ENCODE measurements at regions not wholly inside any gene's neighbourhood (a gene's known extent, or its start where the extent isn't known, plus 50 kb on each side); places are given as distances from the start of the nearest gene placed in this dataset.

DNA sequence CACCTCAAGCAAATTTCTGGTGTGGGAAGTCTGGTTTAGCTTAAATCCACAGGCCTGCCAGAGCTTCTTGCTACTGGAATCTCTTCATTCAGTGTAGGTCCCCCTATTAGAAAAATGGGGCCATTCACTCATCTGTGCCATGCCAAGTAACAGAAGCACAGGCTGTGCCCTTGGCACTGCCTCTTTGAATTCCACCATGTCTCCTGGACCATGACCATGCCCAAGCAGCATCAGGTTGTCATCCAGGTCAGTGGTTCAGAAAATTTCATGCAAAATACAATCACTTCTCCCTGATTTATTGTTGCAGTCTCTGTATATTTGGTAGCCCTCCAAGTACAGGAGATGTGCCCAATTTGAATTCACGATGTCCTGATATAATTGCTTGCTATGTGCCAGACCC is 602.1 kb upstream of the ZNF385D start:
- TF ChIP-seq, protein P1, sequence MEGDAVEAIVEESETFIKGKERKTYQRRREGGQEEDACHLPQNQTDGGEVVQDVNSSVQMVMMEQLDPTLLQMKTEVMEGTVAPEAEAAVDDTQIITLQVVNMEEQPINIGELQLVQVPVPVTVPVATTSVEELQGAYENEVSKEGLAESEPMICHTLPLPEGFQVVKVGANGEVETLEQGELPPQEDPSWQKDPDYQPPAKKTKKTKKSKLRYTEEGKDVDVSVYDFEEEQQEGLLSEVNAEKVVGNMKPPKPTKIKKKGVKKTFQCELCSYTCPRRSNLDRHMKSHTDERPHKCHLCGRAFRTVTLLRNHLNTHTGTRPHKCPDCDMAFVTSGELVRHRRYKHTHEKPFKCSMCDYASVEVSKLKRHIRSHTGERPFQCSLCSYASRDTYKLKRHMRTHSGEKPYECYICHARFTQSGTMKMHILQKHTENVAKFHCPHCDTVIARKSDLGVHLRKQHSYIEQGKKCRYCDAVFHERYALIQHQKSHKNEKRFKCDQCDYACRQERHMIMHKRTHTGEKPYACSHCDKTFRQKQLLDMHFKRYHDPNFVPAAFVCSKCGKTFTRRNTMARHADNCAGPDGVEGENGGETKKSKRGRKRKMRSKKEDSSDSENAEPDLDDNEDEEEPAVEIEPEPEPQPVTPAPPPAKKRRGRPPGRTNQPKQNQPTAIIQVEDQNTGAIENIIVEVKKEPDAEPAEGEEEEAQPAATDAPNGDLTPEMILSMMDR (IDR thresholded peaks at IDR 0.05; ENCODE audit: extremely low read depth in 1 of 2, insufficient read depth in 1 of 2, low read depth in 1 of 2, low read length in 2 of 2): no peak
- TF ChIP-seq POLR2A (IDR thresholded peaks at IDR 0.05; ENCODE audit: low read depth, low read length): no peak
- TF ChIP-seq, protein P2, sequence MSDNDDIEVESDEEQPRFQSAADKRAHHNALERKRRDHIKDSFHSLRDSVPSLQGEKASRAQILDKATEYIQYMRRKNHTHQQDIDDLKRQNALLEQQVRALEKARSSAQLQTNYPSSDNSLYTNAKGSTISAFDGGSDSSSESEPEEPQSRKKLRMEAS (IDR thresholded peaks at IDR 0.05; ENCODE audit: insufficient read depth, insufficient read length): no peak
- TF ChIP-seq JUN (IDR thresholded peaks at IDR 0.05; ENCODE audit: borderline replicate concordance, insufficient read depth, insufficient read length, low read depth): no peak
- TF ChIP-seq POLR2AphosphoS5 (IDR thresholded peaks at IDR 0.05; ENCODE audit: insufficient read depth, low read depth, low read length): no peak
- TF ChIP-seq GATA2 (IDR thresholded peaks at IDR 0.05; ENCODE audit: insufficient read depth, insufficient read length, low read depth, low read length): no peak

Measured in endothelial cell of umbilical vein (primary cell).